HG03342 (cell line): ENCODE measurements at regions not wholly inside any gene's neighbourhood (a gene's known extent, or its start where the extent isn't known, plus 50 kb on each side); places are given as distances from the start of the nearest gene placed in this dataset.
"Not testable (repeated sequence)": the region's sequence is repeated elsewhere in the genome, so short reads cannot be mapped to it uniquely, and the experiment has no call there.

ENCODE experiments used
- ATAC-seq: cut with Tn5 transposase; IDR thresholded peaks from one replicate; pipeline ENCODE4 v1.9.1; 2021; ENCODE audit warnings: mild to moderate bottlenecking, moderate library complexity; ENCODE audit not compliant: unreplicated experiment

- no peak for ATAC-seq
Measured at GRCh38 chr9:96133321-96134021, 168.5 kb downstream of the HSD17B3 start.

GRCh38 chr9:96131825-96132224 is 170.2 kb downstream of the HSD17B3 start:
- ATAC-seq = no peak

GRCh38 chr9:96130970-96131369 is 171.0 kb downstream of the HSD17B3 start:
- no peak for ATAC-seq

GRCh38 chr9:96129747-96130146 is 172.2 kb downstream of the HSD17B3 start:
- ATAC-seq = no peak

GRCh38 chr9:96128880-96129279 is 173.1 kb downstream of the HSD17B3 start:
- ATAC-seq = no peak

- ATAC-seq = no peak
Measured at GRCh38 chr9:96126321-96126881, 175.6 kb downstream of the HSD17B3 start.

- no peak for ATAC-seq
Measured at GRCh38 chr9:96125624-96126023, 176.4 kb downstream of the HSD17B3 start.

GRCh38 chr9:96122751-96123150 is 179.2 kb downstream of the HSD17B3 start:
- ATAC-seq = no peak

- ATAC-seq = no peak
Measured at GRCh38 chr9:96122282-96122681, 179.7 kb downstream of the HSD17B3 start.

GRCh38 chr9:96121136-96121535 is 180.8 kb downstream of the HSD17B3 start:
- no peak for ATAC-seq

- ATAC-seq = no peak
Measured at GRCh38 chr9:96117398-96118080, 184.4 kb downstream of the HSD17B3 start.

GRCh38 chr9:96116275-96117064 is 185.5 kb downstream of the HSD17B3 start:
- no peak for ATAC-seq

- no peak for ATAC-seq
Measured at GRCh38 chr9:96115836-96116235, 186.1 kb downstream of the HSD17B3 start.

GRCh38 chr9:96113032-96113431 is 188.9 kb downstream of the HSD17B3 start:
- ATAC-seq = no peak

- ATAC-seq = no peak
Measured at GRCh38 chr9:96109680-96110351, 192.2 kb downstream of the HSD17B3 start.

GRCh38 chr9:96108691-96109380 is 193.1 kb downstream of the HSD17B3 start:
- ATAC-seq = no peak

GRCh38 chr9:96107436-96107835 is 194.5 kb downstream of the HSD17B3 start:
- ATAC-seq = no peak

- ATAC-seq = no peak
Measured at GRCh38 chr9:96100385-96101300, 201.3 kb downstream of the HSD17B3 start.

GRCh38 chr9:96090630-96091029 is 211.3 kb downstream of the HSD17B3 start:
- ATAC-seq = not testable (repeated sequence)
